ENCODE measurements at regions not wholly inside any gene's neighbourhood (a gene's known extent, or its start where the extent isn't known, plus 50 kb on each side); places are given as distances from the start of the nearest gene placed in this dataset.

DNA sequence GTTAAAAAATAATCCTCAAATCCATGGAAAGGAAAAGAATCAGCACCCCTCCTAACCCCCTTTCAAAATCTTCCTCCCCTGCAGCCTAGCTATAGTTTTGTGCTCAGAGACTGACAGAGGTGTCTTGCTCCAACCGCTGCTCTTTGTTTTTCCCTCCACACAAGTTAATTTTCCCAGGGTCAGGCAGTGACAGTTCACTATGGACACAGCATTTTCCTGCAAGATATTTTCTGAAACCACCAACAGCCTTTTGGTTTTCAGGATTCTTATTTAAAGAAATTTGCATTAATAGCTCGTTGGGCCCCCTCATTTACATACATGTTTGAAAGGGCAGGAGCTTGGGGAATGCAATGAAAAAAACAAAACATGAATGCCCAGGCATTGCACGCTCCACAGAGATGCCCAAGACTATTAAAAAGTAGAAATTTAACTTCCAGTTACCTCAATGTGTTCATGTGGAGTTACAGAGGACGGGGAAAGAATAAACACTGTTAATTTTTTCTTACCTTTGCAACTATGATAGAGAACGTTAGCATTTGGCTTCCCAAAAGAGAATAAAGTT lies 71.4 kb upstream of the CXCR4 start:
- H3K27me3 ChIP-seq (ENCODE audit: insufficient read depth, low read length, poor library complexity), result no peaks in the 10 kb centered on the region

DNA sequence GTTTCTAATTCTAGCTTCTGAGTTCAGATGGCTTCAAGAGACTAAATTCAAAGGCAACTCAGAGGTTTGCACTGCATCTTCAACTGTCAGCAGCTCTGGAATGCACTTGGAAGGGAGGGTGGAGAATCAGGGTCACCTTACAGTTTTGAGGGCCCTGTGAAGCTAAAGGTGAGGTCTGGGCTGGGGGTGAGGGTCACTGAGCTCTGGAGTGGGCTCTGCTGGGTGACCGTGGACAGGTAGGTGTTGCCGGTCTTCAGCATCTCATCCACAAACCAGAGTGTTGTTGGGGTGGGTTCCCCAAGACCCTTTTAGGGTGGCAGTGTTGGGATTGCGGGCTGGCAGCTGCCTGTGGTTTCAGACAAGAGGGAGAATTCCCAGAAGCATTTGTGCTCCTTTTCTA lies 70.1 kb upstream of the CXCR4 start:
- Histone ChIP-seq H3K27me3 (ENCODE audit: insufficient read depth, low read length, poor library complexity) (no peaks in the 10 kb centered on the region), H4K20me1 (ENCODE audit: insufficient read depth, low read length) (no peaks in the 10 kb centered on the region), H3K9me3 (ENCODE audit: insufficient read depth, low read length, severe bottlenecking) (no peaks in the 10 kb centered on the region), H3K4me2 (ENCODE audit: insufficient read depth, low read length) (no peak overlapping the region), H3K4me3 (ENCODE audit: low read depth in 1 of 2, low read length in 2 of 2) (no peak overlapping the region), H3K4me1 (ENCODE audit: insufficient read depth, low read length) (no peaks in the 10 kb centered on the region), H3K36me3 (ENCODE audit: insufficient read depth, low read length) (no peaks in the 10 kb centered on the region), H3K9ac (ENCODE audit: low read depth, low read length) (no peak overlapping the region), H2AFZ (ENCODE audit: low read depth, low read length) (no peak overlapping the region), H3K79me2 (ENCODE audit: insufficient read depth, low read length) (no peaks in the 10 kb centered on the region), H3K27ac (ENCODE audit: low read length) (no peak overlapping the region)
- TF ChIP-seq CTCF (IDR thresholded peaks at IDR 0.05; ENCODE audit: borderline replicate concordance, extremely low read depth, low read length, poor library complexity, severe bottlenecking) (no peak), EZH2 (IDR thresholded peaks at IDR 0.05; ENCODE audit: borderline replicate concordance, low read depth, low read length, severe bottlenecking) (no peak)
- no peak for ATAC-seq (ENCODE audit: insufficient read depth, low read depth)
- no peak for DNase-seq

More for the DNA sequence above, 71.4 kb upstream of the CXCR4 start:
- Histone ChIP-seq H3K4me1 (ENCODE audit: insufficient read depth, low read length) (no peaks in the 10 kb centered on the region), H3K36me3 (ENCODE audit: insufficient read depth, low read length) (no peaks in the 10 kb centered on the region), H3K4me2 (ENCODE audit: insufficient read depth, low read length) (no peak overlapping the region), H2AFZ (ENCODE audit: low read depth, low read length) (no peak overlapping the region), H3K9ac (ENCODE audit: low read depth, low read length) (no peak overlapping the region), H3K27ac (ENCODE audit: low read length) (no peak overlapping the region), H3K79me2 (ENCODE audit: insufficient read depth, low read length) (no peaks in the 10 kb centered on the region), H3K9me3 (ENCODE audit: insufficient read depth, low read length, severe bottlenecking) (no peaks in the 10 kb centered on the region), H4K20me1 (ENCODE audit: insufficient read depth, low read length) (no peaks in the 10 kb centered on the region), H3K4me3 (ENCODE audit: low read depth in 1 of 2, low read length in 2 of 2) (no peak overlapping the region)
- ATAC-seq (ENCODE audit: insufficient read depth, low read depth) (no peak), DNase-seq (no peak)
- TF ChIP-seq EZH2 (IDR thresholded peaks at IDR 0.05; ENCODE audit: borderline replicate concordance, low read depth, low read length, severe bottlenecking) (no peak), CTCF (IDR thresholded peaks at IDR 0.05; ENCODE audit: borderline replicate concordance, extremely low read depth, low read length, poor library complexity, severe bottlenecking) (no peak)

- H2AFZ ChIP-seq (ENCODE audit: low read depth, low read length), result no peak overlapping the region
- peaks cover 10% of the 10 kb centered on the region for H3K9me3 ChIP-seq (ENCODE audit: insufficient read depth, low read length, severe bottlenecking)
- no peaks in the 10 kb centered on the region for H3K4me1 ChIP-seq (ENCODE audit: insufficient read depth, low read length)
- no peak overlapping the region for H3K27ac ChIP-seq (ENCODE audit: low read length)
- no peaks in the 10 kb centered on the region for H3K27me3 ChIP-seq (ENCODE audit: insufficient read depth, low read length, poor library complexity)
- no peak overlapping the region for H3K4me2 ChIP-seq (ENCODE audit: insufficient read depth, low read length)
- ATAC-seq (ENCODE audit: insufficient read depth, low read depth) (no peak), DNase-seq (no peak)
- no peaks in the 10 kb centered on the region for H3K79me2 ChIP-seq (ENCODE audit: insufficient read depth, low read length)
- no peaks in the 10 kb centered on the region for H4K20me1 ChIP-seq (ENCODE audit: insufficient read depth, low read length)
- no peak overlapping the region for H3K9ac ChIP-seq (ENCODE audit: low read depth, low read length)
- no peak for TF ChIP-seq CTCF (IDR thresholded peaks at IDR 0.05; ENCODE audit: borderline replicate concordance, extremely low read depth, low read length, poor library complexity, severe bottlenecking)
- no peak for TF ChIP-seq EZH2 (IDR thresholded peaks at IDR 0.05; ENCODE audit: borderline replicate concordance, low read depth, low read length, severe bottlenecking)
- no peak overlapping the region for H3K4me3 ChIP-seq (ENCODE audit: low read depth in 1 of 2, low read length in 2 of 2)
- no peaks in the 10 kb centered on the region for H3K36me3 ChIP-seq (ENCODE audit: insufficient read depth, low read length)
Observed at GRCh38 chr2:136185981-136186776, 68.2 kb upstream of the CXCR4 start.

Measured in DND-41 (cell line).